ENCODE measurements at regions not wholly inside any gene's neighbourhood (a gene's known extent, or its start where the extent isn't known, plus 50 kb on each side); places are given as distances from the start of the nearest gene placed in this dataset.
"Not testable (repeated sequence)": the region's sequence is repeated elsewhere in the genome, so short reads cannot be mapped to it uniquely, and the experiment has no call there.

GRCh38 chr17:64773836-64774761 is 112.0 kb upstream of the SMURF2 start:
- no peak for DNase-seq (ENCODE audit: low read depth in 2 of 3, low spot score in 2 of 3)

GRCh38 chr17:64773386-64773835 is 111.3 kb upstream of the SMURF2 start:
- no peak for DNase-seq (ENCODE audit: low read depth in 2 of 3, low spot score in 2 of 3)

GRCh38 chr17:64772845-64773299 is 110.8 kb upstream of the SMURF2 start:
- no peak for DNase-seq (ENCODE audit: low read depth in 2 of 3, low spot score in 2 of 3)

GRCh38 chr17:64771980-64772844 is 110.1 kb upstream of the SMURF2 start:
- DNase-seq (ENCODE audit: low read depth in 2 of 3, low spot score in 2 of 3): peak in 1 of 3 donors; percentile 31

GRCh38 chr17:64769712-64770111 is 107.6 kb upstream of the SMURF2 start:
- no peak for DNase-seq (ENCODE audit: low read depth in 2 of 3, low spot score in 2 of 3)

- no peak for DNase-seq (ENCODE audit: low read depth in 2 of 3, low spot score in 2 of 3)
These were observed 105.3 kb upstream of the SMURF2 start for GRCh38 chr17:64767269-64767997.

- DNase-seq (ENCODE audit: low read depth in 2 of 3, low spot score in 2 of 3): no peak
These were observed 103.2 kb upstream of the SMURF2 start for GRCh38 chr17:64765191-64765889.

GRCh38 chr17:64750891-64751677 is 89.0 kb upstream of the SMURF2 start:
- no peak for DNase-seq (ENCODE audit: low read depth in 2 of 3, low spot score in 2 of 3)

- no peak for DNase-seq (ENCODE audit: low read depth in 2 of 3, low spot score in 2 of 3)
These were observed 88.4 kb upstream of the SMURF2 start for GRCh38 chr17:64750478-64750877.

GRCh38 chr17:64749306-64749705 is 87.2 kb upstream of the SMURF2 start:
- DNase-seq (ENCODE audit: low read depth in 2 of 3, low spot score in 2 of 3): no peak

GRCh38 chr17:64747938-64748540 is 85.9 kb upstream of the SMURF2 start:
- DNase-seq (ENCODE audit: low read depth in 2 of 3, low spot score in 2 of 3): no peak

GRCh38 chr17:64742326-64742725 is 80.2 kb upstream of the SMURF2 start:
- DNase-seq (ENCODE audit: low read depth in 2 of 3, low spot score in 2 of 3): no peak

GRCh38 chr17:64741916-64742315 is 79.8 kb upstream of the SMURF2 start:
- DNase-seq (ENCODE audit: low read depth in 2 of 3, low spot score in 2 of 3): not testable (repeated sequence)

GRCh38 chr17:64741038-64741641 is 79.0 kb upstream of the SMURF2 start:
- no peak for DNase-seq (ENCODE audit: low read depth in 2 of 3, low spot score in 2 of 3)

GRCh38 chr17:64739316-64740058 is 77.4 kb upstream of the SMURF2 start:
- no peak for DNase-seq (ENCODE audit: low read depth in 2 of 3, low spot score in 2 of 3)

GRCh38 chr17:64736804-64737492 is 74.8 kb upstream of the SMURF2 start:
- DNase-seq (ENCODE audit: low read depth in 2 of 3, low spot score in 2 of 3): peak in 2 of 3 donors; percentile 18 to 60

GRCh38 chr17:64732336-64733006 is 70.4 kb upstream of the SMURF2 start:
- DNase-seq (ENCODE audit: low read depth in 2 of 3, low spot score in 2 of 3): no peak
